ENCODE measurements at regions not wholly inside any gene's neighbourhood (a gene's known extent, or its start where the extent isn't known, plus 50 kb on each side); places are given as distances from the start of the nearest gene placed in this dataset.

DNA sequence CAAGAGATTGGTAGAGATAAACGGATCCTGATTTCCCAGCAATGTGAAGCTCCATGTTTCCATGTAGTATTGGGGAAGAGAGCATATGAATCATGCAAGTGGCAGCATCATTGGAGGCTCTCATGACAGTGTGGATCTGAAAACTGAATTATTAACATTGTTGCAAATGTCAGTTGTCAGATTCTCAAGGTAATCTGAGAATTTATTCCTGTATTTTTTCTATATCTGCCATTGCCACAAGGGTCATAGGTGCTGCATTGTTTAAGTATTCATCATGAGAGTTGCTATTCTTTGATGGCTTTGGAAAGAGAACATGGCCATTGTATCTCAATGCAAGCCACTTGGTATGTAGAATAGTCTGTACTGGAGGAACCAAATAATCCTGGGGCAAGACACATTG lies 1217.0 kb upstream of the ZEB2 start:
- Mint-ChIP-seq H3K27ac (no peak overlapping the region), H3K9me3 (no peaks in the 10 kb centered on the region), H3K27me3 (ENCODE audit: low read depth) (no peaks in the 10 kb centered on the region), H3K4me1 (ENCODE audit: low read depth) (peaks cover 11% of the 10 kb centered on the region), H3K36me3 (ENCODE audit: low read depth) (no peaks in the 10 kb centered on the region), H3K4me3 (ENCODE audit: low read depth) (no peak overlapping the region)
- DNase-seq (ENCODE audit: low spot score) = no peak
- intact Hi-C loops (cut with micrococcal nuclease) = no loop called here

DNA sequence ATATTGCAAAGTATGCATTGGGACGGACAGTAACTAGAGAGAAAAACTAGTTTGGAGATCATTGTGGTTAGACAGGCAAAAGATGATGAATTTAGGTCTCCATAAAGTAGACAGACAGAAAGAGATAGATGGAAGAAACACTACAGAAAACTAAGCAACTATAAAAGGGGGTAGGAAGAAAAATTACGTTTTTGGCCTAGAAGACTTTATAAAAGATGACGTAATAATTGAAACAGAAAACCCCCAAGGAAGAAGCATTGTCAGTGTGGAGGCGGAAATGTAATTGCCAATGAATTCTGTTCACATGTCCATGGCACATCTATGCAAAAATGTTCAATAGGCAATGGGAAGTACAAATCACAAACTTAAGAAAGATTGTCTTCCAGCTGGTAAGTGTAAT lies 1211.5 kb upstream of the ZEB2 start:
- intact Hi-C loops (cut with micrococcal nuclease) = no loop called here
- H3K4me1 Mint-ChIP-seq (ENCODE audit: low read depth) = no peaks in the 10 kb centered on the region
- H3K9me3 Mint-ChIP-seq = no peaks in the 10 kb centered on the region
- H3K27ac Mint-ChIP-seq = no peak overlapping the region
- DNase-seq (ENCODE audit: low spot score) = no peak
- no peak overlapping the region for H3K4me3 Mint-ChIP-seq (ENCODE audit: low read depth)
- no peaks in the 10 kb centered on the region for H3K36me3 Mint-ChIP-seq (ENCODE audit: low read depth)
- H3K27me3 Mint-ChIP-seq (ENCODE audit: low read depth) = no peaks in the 10 kb centered on the region

DNA sequence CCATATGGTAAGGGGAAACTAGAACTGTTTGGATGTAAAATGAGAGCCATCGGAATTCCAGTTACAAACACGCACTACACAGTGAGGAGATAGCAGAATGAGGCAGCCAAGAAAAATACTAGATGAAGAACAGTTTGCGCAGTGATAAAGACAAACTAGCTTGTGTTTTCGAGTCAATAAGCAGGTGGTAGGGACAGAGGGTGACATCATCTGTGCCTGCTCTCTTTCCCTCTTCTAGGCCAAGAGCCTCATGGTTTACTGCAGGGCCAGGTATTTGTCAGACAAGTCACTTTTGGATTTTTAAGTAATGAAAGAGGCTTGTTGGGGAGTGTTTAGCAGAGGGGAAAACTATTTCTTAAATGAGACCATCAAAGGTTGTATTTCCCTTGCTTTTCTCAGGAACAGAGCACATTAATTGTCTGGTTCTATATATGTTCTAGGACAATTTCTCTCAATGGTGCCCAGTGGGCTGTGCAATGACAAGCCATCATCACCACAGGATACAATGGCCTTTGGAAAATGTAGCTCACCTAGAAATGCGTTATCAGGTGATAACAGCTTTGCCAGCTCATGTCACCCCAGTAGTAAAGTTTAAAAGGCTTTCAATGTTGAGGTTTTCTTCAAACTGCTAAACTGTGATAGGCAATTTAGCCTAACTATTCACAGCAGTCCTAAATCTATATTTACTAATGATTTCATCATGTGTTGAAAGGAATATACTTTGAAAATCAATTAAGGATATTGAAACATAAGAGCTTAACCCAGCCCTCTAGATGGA lies 1210.3 kb upstream of the ZEB2 start:
- Mint-ChIP-seq H3K27ac (no peak overlapping the region), H3K9me3 (no peaks in the 10 kb centered on the region)
- intact Hi-C loops (cut with micrococcal nuclease) = no loop called here

DNA sequence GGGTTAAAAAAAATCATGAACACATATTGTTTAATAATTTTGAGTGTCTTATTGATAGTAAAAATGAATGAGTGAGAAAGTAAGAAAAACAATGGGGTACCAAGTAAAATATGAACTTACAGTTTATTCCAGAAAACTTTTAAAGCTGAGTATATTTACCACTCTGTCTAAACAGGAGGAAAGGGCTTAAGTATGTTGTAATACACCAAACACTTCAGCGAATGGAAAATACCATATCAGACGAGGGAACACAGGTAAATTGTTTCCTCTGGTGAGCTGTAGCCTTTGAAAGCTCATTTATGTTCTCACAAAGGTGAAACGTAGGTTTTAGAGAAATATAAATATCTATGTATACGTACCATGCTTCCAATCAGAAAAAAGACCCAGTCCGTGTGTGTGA lies 1209.6 kb upstream of the ZEB2 start:
- intact Hi-C loops (cut with micrococcal nuclease) = no loop called here
- no peaks in the 10 kb centered on the region for H3K4me1 Mint-ChIP-seq (ENCODE audit: low read depth)
- H3K27ac Mint-ChIP-seq = no peak overlapping the region
- no peak overlapping the region for H3K4me3 Mint-ChIP-seq (ENCODE audit: low read depth)
- no peak for DNase-seq (ENCODE audit: low spot score)
- no peaks in the 10 kb centered on the region for H3K36me3 Mint-ChIP-seq (ENCODE audit: low read depth)
- no peaks in the 10 kb centered on the region for H3K9me3 Mint-ChIP-seq
- no peaks in the 10 kb centered on the region for H3K27me3 Mint-ChIP-seq (ENCODE audit: low read depth)

More for the DNA sequence above, 1210.3 kb upstream of the ZEB2 start:
- H3K4me3 Mint-ChIP-seq (ENCODE audit: low read depth) = no peak overlapping the region
- no peaks in the 10 kb centered on the region for H3K27me3 Mint-ChIP-seq (ENCODE audit: low read depth)
- no peaks in the 10 kb centered on the region for H3K4me1 Mint-ChIP-seq (ENCODE audit: low read depth)
- H3K36me3 Mint-ChIP-seq (ENCODE audit: low read depth) = no peaks in the 10 kb centered on the region
- DNase-seq (ENCODE audit: low spot score) = no peak

DNA sequence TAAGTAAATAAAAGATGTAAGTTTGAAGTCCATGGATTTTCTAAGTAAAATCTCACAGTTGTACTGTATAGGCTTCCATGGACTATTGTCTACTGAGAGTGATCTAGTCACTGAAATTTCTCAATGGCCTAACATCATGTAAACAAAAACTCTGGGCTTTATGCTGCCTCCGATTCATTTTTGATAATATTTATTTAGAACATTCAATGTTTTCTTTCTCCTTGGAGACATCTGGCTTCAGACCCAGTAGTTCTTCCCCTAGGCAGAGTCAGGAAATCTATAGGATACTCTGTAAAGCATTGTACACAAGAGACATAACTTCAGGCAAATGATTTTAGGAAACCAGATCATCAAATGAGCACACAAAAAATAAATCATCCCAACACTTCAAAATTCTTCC lies 1208.6 kb upstream of the ZEB2 start:
- no peaks in the 10 kb centered on the region for H3K36me3 Mint-ChIP-seq (ENCODE audit: low read depth)
- no peak overlapping the region for H3K27ac Mint-ChIP-seq
- no peaks in the 10 kb centered on the region for H3K27me3 Mint-ChIP-seq (ENCODE audit: low read depth)
- no peaks in the 10 kb centered on the region for H3K9me3 Mint-ChIP-seq
- no peak for DNase-seq (ENCODE audit: low spot score)
- H3K4me1 Mint-ChIP-seq (ENCODE audit: low read depth) = peaks cover 2% of the 10 kb centered on the region
- intact Hi-C loops (cut with micrococcal nuclease) = no loop called here
- no peak overlapping the region for H3K4me3 Mint-ChIP-seq (ENCODE audit: low read depth)

DNA sequence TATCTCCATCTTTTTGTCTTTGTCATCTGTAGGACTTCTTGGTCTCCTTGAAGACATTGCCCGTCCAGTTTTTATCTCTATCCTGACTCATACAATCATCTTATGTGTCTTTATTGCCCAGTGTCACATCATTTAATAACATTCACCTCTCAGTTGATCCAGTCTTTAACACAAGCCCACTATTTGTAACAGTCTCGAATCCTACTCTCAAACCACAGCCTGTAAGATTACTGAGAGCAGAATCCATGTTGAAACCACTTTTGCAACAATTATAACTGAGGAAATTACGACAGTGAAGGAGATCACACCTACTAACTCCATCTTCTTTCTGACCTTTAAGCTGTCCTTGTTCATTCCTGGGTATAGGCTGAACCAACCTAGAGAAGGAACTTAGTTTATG lies 1206.0 kb upstream of the ZEB2 start:
- H3K4me1 Mint-ChIP-seq (ENCODE audit: low read depth) = peaks cover 2% of the 10 kb centered on the region
- no peaks in the 10 kb centered on the region for H3K27me3 Mint-ChIP-seq (ENCODE audit: low read depth)

DNA sequence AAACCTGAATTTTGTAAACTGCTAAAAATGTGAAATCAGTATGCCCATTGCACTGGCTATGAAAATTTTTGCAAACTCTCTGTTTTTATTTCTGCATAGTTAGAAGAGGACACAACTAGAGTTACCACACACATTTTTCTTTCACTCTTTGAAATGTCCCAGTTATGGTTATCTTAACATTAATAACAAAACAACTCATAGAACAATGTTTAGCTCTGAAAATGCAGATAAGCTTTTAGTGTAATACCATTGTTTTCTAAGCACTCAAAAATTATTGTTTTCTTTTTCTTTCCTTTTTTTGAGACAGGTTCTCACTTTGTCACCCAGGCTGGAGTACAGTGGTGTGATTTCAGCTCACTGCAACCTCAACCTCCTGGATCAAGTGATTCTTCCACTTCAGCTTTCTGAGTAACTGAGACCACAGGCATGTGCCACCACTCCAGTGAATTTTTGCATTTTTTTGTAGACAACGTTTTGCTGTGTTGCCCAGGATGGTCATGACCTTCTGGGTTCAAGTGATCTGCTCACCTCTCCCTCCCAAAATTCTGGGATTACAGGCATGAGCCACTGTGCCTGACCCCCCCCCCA lies 1204.5 kb upstream of the ZEB2 start:
- Mint-ChIP-seq H3K4me1 (ENCODE audit: low read depth) (peaks cover 2% of the 10 kb centered on the region), H3K27ac (no peak overlapping the region), H3K36me3 (ENCODE audit: low read depth) (no peaks in the 10 kb centered on the region), H3K9me3 (no peaks in the 10 kb centered on the region), H3K4me3 (ENCODE audit: low read depth) (no peak overlapping the region), H3K27me3 (ENCODE audit: low read depth) (no peaks in the 10 kb centered on the region)
- DNase-seq (ENCODE audit: low spot score) = no peak
- intact Hi-C loops (cut with micrococcal nuclease) = no loop called here

More for the DNA sequence above, 1206.0 kb upstream of the ZEB2 start:
- no peaks in the 10 kb centered on the region for H3K9me3 Mint-ChIP-seq
- no peaks in the 10 kb centered on the region for H3K36me3 Mint-ChIP-seq (ENCODE audit: low read depth)
- no peak for DNase-seq (ENCODE audit: low spot score)
- H3K4me3 Mint-ChIP-seq (ENCODE audit: low read depth) = no peak overlapping the region
- H3K27ac Mint-ChIP-seq = no peak overlapping the region
- intact Hi-C loops (cut with micrococcal nuclease) = no loop called here

DNA sequence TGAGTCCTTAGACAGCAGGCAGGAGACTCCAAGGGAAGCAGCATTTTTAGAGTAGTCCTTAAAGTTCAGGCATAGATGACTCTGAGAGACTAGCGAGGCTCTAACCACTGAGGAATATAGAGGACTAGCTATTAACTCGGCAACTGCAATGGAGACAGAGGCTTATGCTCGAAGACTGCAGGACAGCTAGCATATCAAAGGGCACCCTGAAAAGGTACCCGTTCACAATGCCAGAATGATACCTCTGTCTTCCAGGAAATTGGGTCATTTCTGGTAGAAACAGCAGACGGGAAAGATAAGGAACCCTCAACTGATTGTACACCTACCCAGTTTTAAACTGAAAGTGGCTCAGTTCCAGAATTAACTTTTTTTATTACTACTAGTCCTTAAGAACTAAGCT lies 1204.0 kb upstream of the ZEB2 start:
- H3K27me3 Mint-ChIP-seq (ENCODE audit: low read depth) = no peaks in the 10 kb centered on the region
- no peaks in the 10 kb centered on the region for H3K36me3 Mint-ChIP-seq (ENCODE audit: low read depth)
- H3K27ac Mint-ChIP-seq = no peak overlapping the region
- DNase-seq (ENCODE audit: low spot score) = no peak
- H3K4me1 Mint-ChIP-seq (ENCODE audit: low read depth) = peaks cover 2% of the 10 kb centered on the region
- no peak overlapping the region for H3K4me3 Mint-ChIP-seq (ENCODE audit: low read depth)
- no peaks in the 10 kb centered on the region for H3K9me3 Mint-ChIP-seq
- intact Hi-C loops (cut with micrococcal nuclease) = no loop called here

DNA sequence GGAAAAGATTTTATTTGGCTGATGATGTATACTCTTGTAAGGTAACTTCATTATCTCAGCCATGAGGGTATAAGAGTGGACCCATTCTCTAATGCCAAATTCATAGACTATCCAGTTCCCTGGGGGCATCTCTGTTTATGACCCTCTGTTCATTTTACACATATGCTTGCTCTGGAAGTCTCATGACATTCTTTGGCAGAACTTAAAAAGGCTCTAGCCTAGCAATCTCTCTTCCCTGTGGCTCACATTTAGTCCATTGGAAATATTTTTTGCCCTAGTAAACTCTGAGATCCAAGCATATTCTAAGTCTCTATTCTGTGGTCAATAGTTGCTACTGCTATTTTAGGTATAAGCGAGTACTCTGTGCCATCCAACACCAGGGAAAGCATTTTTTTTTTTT lies 1201.8 kb upstream of the ZEB2 start:
- intact Hi-C loops (cut with micrococcal nuclease) = no loop called here

DNA sequence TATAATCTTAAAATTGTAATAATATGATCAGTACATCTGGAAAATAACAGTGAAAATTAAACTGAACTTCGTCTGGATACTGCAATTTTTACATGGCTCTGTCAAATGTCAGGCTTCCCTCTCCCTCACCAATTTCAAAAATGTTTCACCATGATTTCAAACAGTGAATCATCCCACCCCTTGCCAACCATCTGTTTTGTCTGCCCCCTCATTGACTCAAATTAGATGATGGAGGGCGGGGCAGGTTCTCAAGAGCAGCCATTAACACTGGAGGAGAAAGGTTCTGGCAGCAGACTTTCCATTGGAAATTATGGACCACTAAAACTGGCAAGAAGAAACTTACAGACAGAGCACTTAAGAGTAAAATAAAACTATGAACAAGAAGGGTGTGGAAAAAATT lies 1195.7 kb upstream of the ZEB2 start:
- intact Hi-C loops (cut with micrococcal nuclease) = no loop called here
- Mint-ChIP-seq H3K9me3 (no peaks in the 10 kb centered on the region), H3K27ac (no peak overlapping the region)

More for the DNA sequence above, 1201.8 kb upstream of the ZEB2 start:
- no peak overlapping the region for H3K27ac Mint-ChIP-seq
- H3K9me3 Mint-ChIP-seq = no peaks in the 10 kb centered on the region
- H3K36me3 Mint-ChIP-seq (ENCODE audit: low read depth) = no peaks in the 10 kb centered on the region
- H3K4me1 Mint-ChIP-seq (ENCODE audit: low read depth) = peaks cover 2% of the 10 kb centered on the region
- DNase-seq (ENCODE audit: low spot score) = no peak
- H3K4me3 Mint-ChIP-seq (ENCODE audit: low read depth) = no peak overlapping the region
- no peaks in the 10 kb centered on the region for H3K27me3 Mint-ChIP-seq (ENCODE audit: low read depth)

DNA sequence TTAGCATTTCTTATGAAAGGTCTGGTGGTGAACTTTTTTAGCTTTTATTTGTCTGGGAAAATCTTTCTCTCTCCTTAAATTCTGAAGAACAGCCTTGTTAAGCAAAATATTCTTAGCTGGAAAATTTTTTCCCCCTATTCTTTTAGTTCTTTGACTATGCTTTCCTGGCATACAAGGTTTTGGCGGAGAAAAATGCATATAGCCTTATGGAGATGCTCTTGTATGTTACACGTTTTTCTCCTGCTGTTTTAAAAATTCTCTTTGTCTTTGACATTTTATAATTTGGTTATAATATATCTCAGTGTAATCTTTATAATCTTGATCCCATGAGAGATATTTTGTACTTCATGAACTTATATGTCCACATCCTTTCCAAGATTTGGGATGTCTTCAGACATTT lies 1190.4 kb upstream of the ZEB2 start:
- intact Hi-C loops (cut with micrococcal nuclease) = no loop called here
- Mint-ChIP-seq H3K27me3 (ENCODE audit: low read depth) (no peaks in the 10 kb centered on the region), H3K9me3 (no peaks in the 10 kb centered on the region), H3K4me1 (ENCODE audit: low read depth) (no peaks in the 10 kb centered on the region), H3K4me3 (ENCODE audit: low read depth) (no peak overlapping the region), H3K27ac (no peak overlapping the region), H3K36me3 (ENCODE audit: low read depth) (no peaks in the 10 kb centered on the region)
- DNase-seq (ENCODE audit: low spot score) = no peak

More for the DNA sequence above, 1195.7 kb upstream of the ZEB2 start:
- H3K4me3 Mint-ChIP-seq (ENCODE audit: low read depth) = no peak overlapping the region
- no peaks in the 10 kb centered on the region for H3K27me3 Mint-ChIP-seq (ENCODE audit: low read depth)
- no peaks in the 10 kb centered on the region for H3K36me3 Mint-ChIP-seq (ENCODE audit: low read depth)
- H3K4me1 Mint-ChIP-seq (ENCODE audit: low read depth) = no peaks in the 10 kb centered on the region
- no peak for DNase-seq (ENCODE audit: low spot score)

DNA sequence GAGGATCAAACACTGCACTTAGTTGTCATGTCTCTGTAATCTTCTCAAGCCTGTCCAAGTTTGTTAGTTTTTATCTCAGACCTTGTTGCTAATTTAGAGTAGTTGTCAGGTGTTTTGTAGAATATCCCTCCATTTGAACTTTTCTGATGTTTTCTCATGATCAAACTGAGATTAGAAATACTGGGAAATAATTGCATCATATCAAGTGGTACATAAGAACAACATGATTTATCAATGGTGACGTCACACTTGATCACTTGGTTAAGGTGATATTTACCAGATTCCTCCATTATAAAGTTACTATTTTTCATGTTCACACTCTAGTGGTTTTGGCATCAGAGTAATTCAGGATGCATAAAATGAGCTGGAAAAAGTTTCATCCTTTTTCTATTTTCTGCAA lies 1182.4 kb upstream of the ZEB2 start:
- Mint-ChIP-seq H3K36me3 (ENCODE audit: low read depth) (no peaks in the 10 kb centered on the region), H3K27ac (no peak overlapping the region), H3K4me3 (ENCODE audit: low read depth) (no peak overlapping the region), H3K27me3 (ENCODE audit: low read depth) (no peaks in the 10 kb centered on the region), H3K9me3 (peaks cover 8% of the 10 kb centered on the region), H3K4me1 (ENCODE audit: low read depth) (no peaks in the 10 kb centered on the region)
- no peak for DNase-seq (ENCODE audit: low spot score)
- intact Hi-C loops (cut with micrococcal nuclease) = no loop called here

DNA sequence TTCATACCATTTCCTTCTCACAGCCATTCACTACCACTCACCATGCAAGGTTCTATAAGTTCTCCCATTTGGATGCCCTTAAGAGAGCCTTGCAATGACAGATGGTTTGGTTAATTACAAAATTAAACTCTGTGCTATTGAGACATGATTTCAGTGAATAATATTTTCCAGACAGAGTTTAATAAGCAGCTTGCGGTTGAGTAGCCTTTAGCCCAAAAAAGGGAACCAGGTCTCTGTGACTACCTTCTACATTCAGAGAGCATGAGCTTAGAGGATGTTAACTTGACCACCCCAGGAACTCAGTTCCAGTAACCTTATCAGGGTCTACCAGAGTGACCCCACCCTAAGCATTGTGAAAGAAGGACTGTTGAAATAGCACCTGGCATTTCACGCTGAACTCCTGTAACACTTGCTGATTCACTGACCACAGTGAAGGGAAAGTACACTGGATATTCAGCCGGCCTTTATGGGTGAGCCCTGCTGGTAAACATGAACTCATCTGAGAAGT lies 1173.1 kb upstream of the ZEB2 start:
- DNase-seq (ENCODE audit: low spot score) = no peak
- H3K27me3 Mint-ChIP-seq (ENCODE audit: low read depth) = no peaks in the 10 kb centered on the region
- no peak overlapping the region for H3K27ac Mint-ChIP-seq
- intact Hi-C loops (cut with micrococcal nuclease) = no loop called here
- H3K9me3 Mint-ChIP-seq = no peaks in the 10 kb centered on the region
- no peaks in the 10 kb centered on the region for H3K36me3 Mint-ChIP-seq (ENCODE audit: low read depth)
- no peak overlapping the region for H3K4me3 Mint-ChIP-seq (ENCODE audit: low read depth)
- no peaks in the 10 kb centered on the region for H3K4me1 Mint-ChIP-seq (ENCODE audit: low read depth)
